ENCODE measurements at regions not wholly inside any gene's neighbourhood (a gene's known extent, or its start where the extent isn't known, plus 50 kb on each side); places are given as distances from the start of the nearest gene placed in this dataset.

- H3K27me3 Mint-ChIP-seq = no peaks in the 10 kb centered on the region
- H3K27ac Mint-ChIP-seq = peak overlapping the region in 1 of 3 donors; percentile 9
- H3K9me3 Mint-ChIP-seq = peaks cover 0 to 21% (median 4%) of the 10 kb centered on the region in 7 donors
Observed at GRCh38 chr18:78709261-78709809, 270.3 kb upstream of the SALL3 start.

GRCh38 chr18:78711316-78711715, 268.3 kb upstream of the SALL3 start:
- no peak overlapping the region for H3K4me3 ChIP-seq (ENCODE audit: low read depth, low read length)
- H3K27ac Mint-ChIP-seq = no peak overlapping the region
- H3K4me1 ChIP-seq (ENCODE audit: control insufficient read depth, insufficient read depth, low read length, poor library complexity, severe bottlenecking) = no peaks in the 10 kb centered on the region
- H3K36me3 ChIP-seq (ENCODE audit: control insufficient read depth, insufficient read depth, low read length) = no peaks in the 10 kb centered on the region
- H3K27me3 Mint-ChIP-seq = no peaks in the 10 kb centered on the region
- H3K27me3 ChIP-seq (ENCODE audit: control insufficient read depth, insufficient read depth, low read length) = no peaks in the 10 kb centered on the region
- H3K9me3 ChIP-seq (ENCODE audit: control insufficient read depth in 2 of 2, low read length in 2 of 2) = peaks cover 9 to 11% of the 10 kb centered on the region in 2 experiments
- ATAC-seq (ENCODE audit: low read depth in 2 of 2) (no peak), DNase-seq (no peak)
- peaks cover 0 to 21% (median 4%) of the 10 kb centered on the region in 7 donors for H3K9me3 Mint-ChIP-seq
- no peaks in the 10 kb centered on the region for H3K4me1 Mint-ChIP-seq
- H3K27ac ChIP-seq (ENCODE audit: insufficient read depth, low read length, poor library complexity, severe bottlenecking) = no peak overlapping the region
- H3K36me3 Mint-ChIP-seq = no peaks in the 10 kb centered on the region
- no peak overlapping the region for H3K4me3 Mint-ChIP-seq

More at GRCh38 chr18:78709261-78709809, 270.3 kb upstream of the SALL3 start:
- no peaks in the 10 kb centered on the region for H3K36me3 Mint-ChIP-seq
- Histone ChIP-seq H3K4me1 (ENCODE audit: control insufficient read depth, insufficient read depth, low read length, poor library complexity, severe bottlenecking) (no peaks in the 10 kb centered on the region), H3K27ac (ENCODE audit: insufficient read depth, low read length, poor library complexity, severe bottlenecking) (no peak overlapping the region), H3K36me3 (ENCODE audit: control insufficient read depth, insufficient read depth, low read length) (no peaks in the 10 kb centered on the region), H3K4me3 (ENCODE audit: low read depth, low read length) (no peak overlapping the region), H3K9me3 (ENCODE audit: control insufficient read depth in 2 of 2, low read length in 2 of 2) (peaks cover 9 to 11% of the 10 kb centered on the region in 2 experiments), H3K27me3 (ENCODE audit: control insufficient read depth, insufficient read depth, low read length) (no peaks in the 10 kb centered on the region)
- H3K4me3 Mint-ChIP-seq = no peak overlapping the region
- ATAC-seq (ENCODE audit: low read depth in 2 of 2) (no peak), DNase-seq (no peak)
- H3K4me1 Mint-ChIP-seq = no peaks in the 10 kb centered on the region

DNA sequence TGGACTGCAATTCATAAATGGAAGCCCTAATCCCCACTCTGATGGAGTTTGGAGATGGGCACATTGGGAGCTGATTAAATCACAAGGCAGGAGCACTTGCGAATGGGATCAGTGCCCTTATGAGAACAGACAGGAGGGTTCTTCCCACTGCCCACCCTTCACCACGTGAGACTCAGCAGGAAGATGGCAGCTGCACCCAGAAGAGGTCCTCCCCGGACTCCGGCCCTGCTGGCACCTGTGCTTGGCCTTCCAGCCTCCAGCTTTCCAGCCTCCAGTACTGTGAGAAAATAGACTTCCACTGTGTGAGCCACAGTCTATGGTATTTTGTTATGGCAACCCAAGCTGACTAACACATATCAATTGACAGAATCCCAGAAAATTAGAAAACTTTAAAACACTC, 267.6 kb upstream of the SALL3 start:
- H3K27me3 ChIP-seq (ENCODE audit: control insufficient read depth, insufficient read depth, low read length) = no peaks in the 10 kb centered on the region
- H3K4me3 ChIP-seq (ENCODE audit: low read depth, low read length) = no peak overlapping the region
- Mint-ChIP-seq H3K27me3 (no peaks in the 10 kb centered on the region), H3K27ac (no peak overlapping the region), H3K9me3 (peaks cover 0 to 21% (median 4%) of the 10 kb centered on the region in 7 donors), H3K4me3 (no peak overlapping the region), H3K36me3 (no peaks in the 10 kb centered on the region), H3K4me1 (no peaks in the 10 kb centered on the region)
- peaks cover 9 to 11% of the 10 kb centered on the region in 2 experiments for H3K9me3 ChIP-seq (ENCODE audit: control insufficient read depth in 2 of 2, low read length in 2 of 2)
- no peaks in the 10 kb centered on the region for H3K36me3 ChIP-seq (ENCODE audit: control insufficient read depth, insufficient read depth, low read length)
- H3K27ac ChIP-seq (ENCODE audit: insufficient read depth, low read length, poor library complexity, severe bottlenecking) = no peak overlapping the region
- no peaks in the 10 kb centered on the region for H3K4me1 ChIP-seq (ENCODE audit: control insufficient read depth, insufficient read depth, low read length, poor library complexity, severe bottlenecking)
- DNase-seq (no peak), ATAC-seq (ENCODE audit: low read depth in 2 of 2) (no peak)

DNA sequence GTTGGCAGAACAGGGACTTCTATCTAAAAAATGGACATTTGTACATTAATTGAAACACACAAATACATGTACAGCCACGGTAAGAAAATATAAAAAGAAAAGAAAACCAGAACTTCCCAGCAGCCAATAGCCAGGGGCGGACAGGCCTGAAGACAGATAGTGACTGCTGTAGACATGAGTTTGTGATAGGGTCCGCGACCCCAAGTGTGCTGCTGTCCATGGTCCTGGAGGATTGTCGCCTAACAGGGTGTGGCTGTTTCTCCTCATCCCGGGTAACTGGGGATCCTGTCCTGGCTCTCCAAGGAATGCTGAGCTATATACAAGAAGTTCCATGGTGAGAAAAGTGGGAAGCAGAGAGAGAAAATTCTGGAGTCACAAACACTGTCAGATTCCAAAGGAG, 266.5 kb upstream of the SALL3 start:
- H3K4me1 Mint-ChIP-seq = no peaks in the 10 kb centered on the region
- Histone ChIP-seq H3K9me3 (ENCODE audit: control insufficient read depth in 2 of 2, low read length in 2 of 2) (peaks cover 6 to 7% of the 10 kb centered on the region in 2 experiments), H3K27me3 (ENCODE audit: control insufficient read depth, insufficient read depth, low read length) (no peaks in the 10 kb centered on the region), H3K36me3 (ENCODE audit: control insufficient read depth, insufficient read depth, low read length) (no peaks in the 10 kb centered on the region), H3K27ac (ENCODE audit: insufficient read depth, low read length, poor library complexity, severe bottlenecking) (no peak overlapping the region), H3K4me3 (ENCODE audit: low read depth, low read length) (no peak overlapping the region), H3K4me1 (ENCODE audit: control insufficient read depth, insufficient read depth, low read length, poor library complexity, severe bottlenecking) (no peaks in the 10 kb centered on the region)
- ATAC-seq (ENCODE audit: low read depth in 2 of 2) (no peak), DNase-seq (no peak)
- H3K27me3 Mint-ChIP-seq = no peaks in the 10 kb centered on the region
- H3K4me3 Mint-ChIP-seq = no peak overlapping the region
- no peaks in the 10 kb centered on the region for H3K36me3 Mint-ChIP-seq
- H3K9me3 Mint-ChIP-seq = peaks cover 0 to 16% (median 3%) of the 10 kb centered on the region in 7 donors
- H3K27ac Mint-ChIP-seq = no peak overlapping the region

- no peak for ATAC-seq (ENCODE audit: low read depth in 2 of 2)
- Histone ChIP-seq H3K27me3 (ENCODE audit: control insufficient read depth, insufficient read depth, low read length) (no peaks in the 10 kb centered on the region), H3K27ac (ENCODE audit: insufficient read depth, low read length, poor library complexity, severe bottlenecking) (no peak overlapping the region), H3K36me3 (ENCODE audit: control insufficient read depth, insufficient read depth, low read length) (no peaks in the 10 kb centered on the region), H3K4me1 (ENCODE audit: control insufficient read depth, insufficient read depth, low read length, poor library complexity, severe bottlenecking) (no peaks in the 10 kb centered on the region), H3K4me3 (ENCODE audit: low read depth, low read length) (no peak overlapping the region), H3K9me3 (ENCODE audit: control insufficient read depth in 2 of 2, low read length in 2 of 2) (peaks cover 0 to under 1% of the 10 kb centered on the region in 2 experiments)
- Mint-ChIP-seq H3K9me3 (peaks cover 0 to 9% (median 2%) of the 10 kb centered on the region in 7 donors), H3K27ac (no peak overlapping the region), H3K4me3 (no peak overlapping the region), H3K4me1 (no peaks in the 10 kb centered on the region), H3K36me3 (no peaks in the 10 kb centered on the region), H3K27me3 (no peaks in the 10 kb centered on the region)
- DNase-seq = no peak
Observed at GRCh38 chr18:78713726-78714125, 265.9 kb upstream of the SALL3 start.

GRCh38 chr18:78716022-78716421, 263.6 kb upstream of the SALL3 start:
- H3K27ac ChIP-seq (ENCODE audit: insufficient read depth, low read length, poor library complexity, severe bottlenecking) = no peak overlapping the region
- H3K4me3 Mint-ChIP-seq = no peak overlapping the region
- no peak overlapping the region for H3K27ac Mint-ChIP-seq
- no peaks in the 10 kb centered on the region for H3K36me3 Mint-ChIP-seq
- DNase-seq (no peak), ATAC-seq (ENCODE audit: low read depth in 2 of 2) (no peak)
- no peaks in the 10 kb centered on the region for H3K4me1 ChIP-seq (ENCODE audit: control insufficient read depth, insufficient read depth, low read length, poor library complexity, severe bottlenecking)
- peaks cover 0 to 5% (median 0%) of the 10 kb centered on the region in 7 donors for H3K9me3 Mint-ChIP-seq
- H3K9me3 ChIP-seq (ENCODE audit: control insufficient read depth in 2 of 2, low read length in 2 of 2) = no peaks in the 10 kb centered on the region
- H3K27me3 ChIP-seq (ENCODE audit: control insufficient read depth, insufficient read depth, low read length) = no peaks in the 10 kb centered on the region
- no peak overlapping the region for H3K4me3 ChIP-seq (ENCODE audit: low read depth, low read length)
- no peaks in the 10 kb centered on the region for H3K27me3 Mint-ChIP-seq
- H3K36me3 ChIP-seq (ENCODE audit: control insufficient read depth, insufficient read depth, low read length) = no peaks in the 10 kb centered on the region
- no peaks in the 10 kb centered on the region for H3K4me1 Mint-ChIP-seq

GRCh38 chr18:78716581-78716980, 263.0 kb upstream of the SALL3 start:
- Mint-ChIP-seq H3K36me3 (no peaks in the 10 kb centered on the region), H3K9me3 (peaks cover 0 to 5% (median 0%) of the 10 kb centered on the region in 7 donors)

GRCh38 chr18:78717051-78717765, 262.4 kb upstream of the SALL3 start:
- Mint-ChIP-seq H3K27ac (no peak overlapping the region), H3K4me1 (peaks cover 0 to 4% (median 0%) of the 10 kb centered on the region in 4 donors), H3K9me3 (peaks cover 0 to 5% (median 0%) of the 10 kb centered on the region in 7 donors), H3K27me3 (peaks cover 4% of the 10 kb centered on the region), H3K36me3 (no peaks in the 10 kb centered on the region), H3K4me3 (no peak overlapping the region)
- H3K4me1 ChIP-seq (ENCODE audit: control insufficient read depth, insufficient read depth, low read length, poor library complexity, severe bottlenecking) = no peaks in the 10 kb centered on the region
- no peaks in the 10 kb centered on the region for H3K9me3 ChIP-seq (ENCODE audit: control insufficient read depth in 2 of 2, low read length in 2 of 2)
- no peaks in the 10 kb centered on the region for H3K36me3 ChIP-seq (ENCODE audit: control insufficient read depth, insufficient read depth, low read length)
- DNase-seq (no peak), ATAC-seq (ENCODE audit: low read depth in 2 of 2) (no peak)
- H3K27me3 ChIP-seq (ENCODE audit: control insufficient read depth, insufficient read depth, low read length) = no peaks in the 10 kb centered on the region
- no peak overlapping the region for H3K4me3 ChIP-seq (ENCODE audit: low read depth, low read length)
- no peak overlapping the region for H3K27ac ChIP-seq (ENCODE audit: insufficient read depth, low read length, poor library complexity, severe bottlenecking)

More at GRCh38 chr18:78716581-78716980, 263.0 kb upstream of the SALL3 start:
- Histone ChIP-seq H3K27ac (ENCODE audit: insufficient read depth, low read length, poor library complexity, severe bottlenecking) (no peak overlapping the region), H3K36me3 (ENCODE audit: control insufficient read depth, insufficient read depth, low read length) (no peaks in the 10 kb centered on the region), H3K27me3 (ENCODE audit: control insufficient read depth, insufficient read depth, low read length) (no peaks in the 10 kb centered on the region), H3K4me1 (ENCODE audit: control insufficient read depth, insufficient read depth, low read length, poor library complexity, severe bottlenecking) (no peaks in the 10 kb centered on the region), H3K4me3 (ENCODE audit: low read depth, low read length) (no peak overlapping the region), H3K9me3 (ENCODE audit: control insufficient read depth in 2 of 2, low read length in 2 of 2) (no peaks in the 10 kb centered on the region)
- Mint-ChIP-seq H3K4me3 (no peak overlapping the region), H3K4me1 (no peaks in the 10 kb centered on the region), H3K27me3 (no peaks in the 10 kb centered on the region), H3K27ac (no peak overlapping the region)
- DNase-seq (no peak), ATAC-seq (ENCODE audit: low read depth in 2 of 2) (no peak)
